H1 (cell line): ENCODE measurements at regions not wholly inside any gene's neighbourhood (a gene's known extent, or its start where the extent isn't known, plus 50 kb on each side); places are given as distances from the start of the nearest gene placed in this dataset.

ENCODE experiments used
- CTCF ChIA-PET: fragments of 300-600 bp; sonication (Branson Sonifier 250); formaldehyde crosslinking; loops from one replicate; lab custom pipeline; 2021; ENCODE audit not compliant: partially characterized antibody; lab: Charles Lee
- POLR2A ChIA-PET: fragments of 300-600 bp; sonication (Branson Sonifier 250); formaldehyde crosslinking; loops from one replicate; lab custom pipeline; 2021; ENCODE audit warnings: inconsistent platforms; ENCODE audit not compliant: partially characterized antibody; lab: Charles Lee
- DNase-seq, 2 experiments: peaks; one replicate each; pipeline versions ENCODE4 v3.0.0 to v3.0.0-alpha.2; 2010 to 2022; ENCODE audit warnings: low spot score in 2 of 2, low read depth in 1 of 2, mixed read lengths in 1 of 2
- FAIRE-seq: peaks from 2 replicates; lab custom pipeline; 2011; peaks lifted over from hg19 to GRCh38; lab: Jason Lieb, UNC
- H2AFZ ChIP-seq: 2 replicates; pipeline ENCODE4 v1.8.1; 2012; ENCODE audit warnings: low read length, inconsistent platforms
- H2AK5ac ChIP-seq: 2 replicates; pipeline ENCODE4 v1.6.1; 2013; ENCODE audit warnings: low read depth, low read length
- H2BK120ac ChIP-seq: replicated peaks from 2 replicates; pipeline ENCODE3; 2013; ENCODE audit warnings: low read depth, low read length, inconsistent platforms
- H2BK12ac ChIP-seq: 2 replicates; pipeline ENCODE4 v1.6.1; 2013; ENCODE audit warnings: low read depth, low read length
- H2BK15ac ChIP-seq: 2 replicates; pipeline ENCODE4 v1.6.1; 2013; ENCODE audit warnings: low read length
- H2BK20ac ChIP-seq: 2 replicates; pipeline ENCODE4 v1.6.1; 2013; ENCODE audit warnings: low read length
- H2BK5ac ChIP-seq: 2 replicates; pipeline ENCODE4 v1.6.1; 2013; ENCODE audit warnings: low read depth, low read length
- H3K14ac ChIP-seq: 2 replicates; pipeline ENCODE4 v1.6.1; 2013; ENCODE audit warnings: inconsistent platforms; ENCODE audit not compliant: insufficient read length
- H3K18ac ChIP-seq: 2 replicates; pipeline ENCODE4 v1.6.1; 2013; ENCODE audit warnings: low read length; ENCODE audit errors: extremely low read depth
- H3K23ac ChIP-seq: 2 replicates; pipeline ENCODE4 v1.6.1; 2013; ENCODE audit warnings: inconsistent platforms; ENCODE audit not compliant: insufficient read length
- H3K23me2 ChIP-seq: 2 replicates; pipeline ENCODE4 v1.6.1; 2013; ENCODE audit warnings: low read depth, low read length
- H3K27ac ChIP-seq: 2 replicates; pipeline ENCODE4 v1.6.1; 2011; ENCODE audit warnings: low read depth, low read length, inconsistent platforms
- H3K27me3 ChIP-seq, 4 experiments: replicated peaks in 1 of 4; 1 replicate in 1 of 4; 2 replicates in 3 of 4; pipeline versions ENCODE4 v1.6.1 to v1.8.1; 2011 to 2013; ENCODE audit warnings: low read length in 3 of 4, mild to moderate bottlenecking in 3 of 4, inconsistent platforms in 2 of 4, mixed read lengths in 2 of 4, moderate library complexity in 1 of 4; ENCODE audit not compliant: control insufficient read depth in 3 of 4, insufficient read depth in 3 of 4; ENCODE audit errors: extremely low read depth in 1 of 4
- H3K36me3 ChIP-seq, 4 experiments: 2 replicates each; pipeline versions ENCODE4 v1.6.1 to v1.8.1; 2011 to 2013; ENCODE audit warnings: mild to moderate bottlenecking in 4 of 4, low read length in 3 of 4, moderate library complexity in 2 of 4, control low read depth in 1 of 4, inconsistent platforms in 1 of 4; ENCODE audit not compliant: insufficient read depth in 4 of 4, control insufficient read depth in 2 of 4
- H3K4ac ChIP-seq: replicated peaks from 2 replicates; pipeline ENCODE3; 2013; ENCODE audit warnings: low read length, low read depth, mixed read lengths, inconsistent platforms; ENCODE audit not compliant: insufficient read length
- H3K4me1 ChIP-seq, 4 experiments: replicated peaks in 1 of 4; 1 replicate in 1 of 4; 2 replicates in 3 of 4; pipeline versions ENCODE4 v1.6.1 to v1.8.1; 2011 to 2013; ENCODE audit warnings: low read length in 3 of 4, inconsistent platforms in 2 of 4, mixed read lengths in 1 of 4; ENCODE audit not compliant: insufficient read depth in 4 of 4, control insufficient read depth in 3 of 4
- H3K4me2 ChIP-seq, 2 experiments: 2 replicates each; pipeline versions ENCODE4 v1.6.1 to v1.8.1; 2011 to 2013; ENCODE audit warnings: low read depth in 2 of 2, low read length in 2 of 2, control low read depth in 1 of 2, inconsistent platforms in 1 of 2, mild to moderate bottlenecking in 1 of 2; ENCODE audit not compliant: insufficient read depth in 1 of 2
- H3K4me3 ChIP-seq, 4 experiments: fragments of 200-600, 300-600 bp in 1 of 4; sonication (generic), shearing (Covaris generic), sonication (Bioruptor Twin) in 1 of 4; 2 replicates each; pipeline versions ENCODE4 v1.5.1 to v1.8.1; 2011 to 2016; ENCODE audit warnings: low read length in 4 of 4, low read depth in 3 of 4, control low read depth in 2 of 4, inconsistent platforms in 2 of 4, mild to moderate bottlenecking in 2 of 4, mixed read lengths in 1 of 4, moderate library complexity in 1 of 4; ENCODE audit not compliant: insufficient read depth in 2 of 4; ENCODE audit errors: extremely low read depth in 1 of 4
- H3K56ac ChIP-seq: replicated peaks from 2 replicates; pipeline ENCODE3; 2013; ENCODE audit warnings: low read depth, mild to moderate bottlenecking, mixed read lengths, low read length, inconsistent platforms; ENCODE audit not compliant: insufficient read length
- H3K79me1 ChIP-seq: 2 replicates; pipeline ENCODE4 v1.6.1; 2013; ENCODE audit warnings: low read depth, low read length, control low read depth
- H3K79me2 ChIP-seq, 2 experiments: 2 replicates each; pipeline versions ENCODE4 v1.6.1 to v1.8.1; 2012 to 2013; ENCODE audit warnings: low read length in 2 of 2, mild to moderate bottlenecking in 2 of 2, inconsistent platforms in 1 of 2; ENCODE audit not compliant: insufficient read depth in 2 of 2, control insufficient read depth in 1 of 2
- H3K9ac ChIP-seq, 4 experiments: replicated peaks in 1 of 4; 1 replicate in 1 of 4; 2 replicates in 3 of 4; pipeline versions ENCODE4 v1.6.1 to v1.8.1; 2011 to 2013; ENCODE audit warnings: low read depth in 3 of 4, low read length in 3 of 4, control low read depth in 2 of 4, mild to moderate bottlenecking in 2 of 4, moderate library complexity in 2 of 4, inconsistent platforms in 1 of 4; ENCODE audit errors: extremely low read depth in 1 of 4
- H3K9me3 ChIP-seq, 2 experiments: 2 replicates each; pipeline versions ENCODE4 v1.6.1 to v1.8.1; 2012 to 2013; ENCODE audit warnings: mild to moderate bottlenecking in 2 of 2, moderate library complexity in 2 of 2, control low read depth in 1 of 2, inconsistent platforms in 1 of 2, low read depth in 1 of 2, low read length in 1 of 2, mixed read lengths in 1 of 2; ENCODE audit not compliant: insufficient read depth in 2 of 2
- H4K20me1 ChIP-seq, 2 experiments: replicated peaks in 1 of 2; 2 replicates each; pipeline versions ENCODE3 to v1.8.1; 2011 to 2013; ENCODE audit warnings: inconsistent platforms in 2 of 2, low read length in 2 of 2, mild to moderate bottlenecking in 1 of 2; ENCODE audit not compliant: insufficient read depth in 2 of 2, control insufficient read depth in 1 of 2
- H4K5ac ChIP-seq: 2 replicates; pipeline ENCODE4 v1.6.1; 2013; ENCODE audit warnings: low read length, low read depth, mixed read lengths, inconsistent platforms; ENCODE audit not compliant: insufficient read length
- H4K8ac ChIP-seq: 2 replicates; pipeline ENCODE4 v1.8.0; 2013; ENCODE audit warnings: mild to moderate bottlenecking, moderate library complexity, low read length, inconsistent platforms; ENCODE audit not compliant: insufficient read depth; ENCODE audit errors: extremely low read depth
- H4K91ac ChIP-seq: replicated peaks from 2 replicates; pipeline ENCODE3; 2013; ENCODE audit warnings: low read length, mixed read lengths, inconsistent platforms; ENCODE audit not compliant: insufficient read length
- BACH1 ChIP-seq: IDR thresholded peaks from 2 replicates; pipeline ENCODE4 v1.6.1; 2012; ENCODE audit warnings: low read length, improper control_type of control experiment
- CBX5 ChIP-seq: fragments of 300-800, 300-1000 bp; sonication (generic); IDR thresholded peaks from 2 replicates; pipeline ENCODE4 v1.7.1; 2016; ENCODE audit warnings: antibody characterized with exemption, low read length, low read depth
- CHD1 ChIP-seq: IDR thresholded peaks from 2 replicates; pipeline ENCODE4 v1.6.1; 2012; ENCODE audit warnings: low read depth, low read length, improper control_type of control experiment
- E2F6 ChIP-seq: IDR thresholded peaks from 2 replicates; pipeline ENCODE4 v1.6.1; 2012; ENCODE audit warnings: inconsistent platforms
- HDAC2 ChIP-seq, 2 experiments: fragments of 300-600 bp in 1 of 2; sonication (generic) in 1 of 2; IDR thresholded peaks; 2 replicates each; pipeline ENCODE4 v1.6.1; 2011 to 2012; ENCODE audit warnings: low read depth in 2 of 2, low read length in 2 of 2, mild to moderate bottlenecking in 2 of 2, moderate library complexity in 2 of 2, borderline replicate concordance in 1 of 2, inconsistent platforms in 1 of 2
- KDM1A ChIP-seq: fragments of 200-600, 300-600 bp; sonication (generic); IDR thresholded peaks from 2 replicates; pipeline ENCODE4 v1.7.1; 2016; ENCODE audit warnings: mild to moderate bottlenecking, low read length, borderline replicate concordance
- POLR2A ChIP-seq, 2 experiments: IDR thresholded peaks; 1 replicate in 1 of 2; 2 replicates in 1 of 2; pipeline ENCODE4 v1.6.1; 2011; ENCODE audit warnings: low read depth in 2 of 2, low read length in 2 of 2, mild to moderate bottlenecking in 2 of 2; ENCODE audit errors: control extremely low read depth in 1 of 2
- RXRA ChIP-seq: IDR thresholded peaks from 2 replicates; pipeline ENCODE4 v1.6.1; 2011; ENCODE audit warnings: low read depth, mild to moderate bottlenecking, low read length, moderate library complexity; ENCODE audit not compliant: insufficient read depth
- SUZ12 ChIP-seq: fragments of 200-600 bp; sonication (generic); IDR thresholded peaks from 2 replicates; pipeline ENCODE4 v1.6.1; 2012; ENCODE audit warnings: mild to moderate bottlenecking, inconsistent platforms, low read length, moderate library complexity, mixed read lengths
- TCF12 ChIP-seq: IDR thresholded peaks from 2 replicates; pipeline ENCODE4 v1.6.1; 2011; ENCODE audit warnings: low read depth, mild to moderate bottlenecking, low read length
- WGBS, 2 experiments: shearing (Covaris generic) in 1 of 2; methylation state at CpG; one replicate each; pipeline versions ENCODE4 v1.1.6 to v1.1.7; 2013 to 2015; ENCODE audit warnings: low lambda C conversion rate in 2 of 2, mixed read lengths in 2 of 2, inconsistent platforms in 1 of 2, low coverage in 1 of 2, missing lambda C conversion rate in 1 of 2; ENCODE audit not compliant: insufficient replicate concordance in 2 of 2, insufficient coverage in 1 of 2, insufficient read length in 1 of 2; ENCODE audit errors: extremely low coverage in 1 of 2, missing lambda C conversion rate in 1 of 2; 5-methylcytosine and 5-hydroxymethylcytosine counted together

- Histone ChIP-seq H3K23ac (no peak overlapping the region), H3K56ac (no peak overlapping the region), H3K79me1 (no peaks in the 10 kb centered on the region), H3K4me2 (no peak overlapping the region), H3K23me2 (no peaks in the 10 kb centered on the region), H3K79me2 (no peaks in the 10 kb centered on the region), H3K18ac (no peak overlapping the region), H3K14ac (no peak overlapping the region), H3K27ac (no peak overlapping the region), H3K4me1 (no peaks in the 10 kb centered on the region), H4K20me1 (no peaks in the 10 kb centered on the region), H2BK120ac (no peak overlapping the region), H2AK5ac (no peak overlapping the region), H4K91ac (no peak overlapping the region), H4K5ac (no peak overlapping the region), H2AFZ (no peak overlapping the region), H3K9me3 (no peaks in the 10 kb centered on the region), H3K27me3 (no peaks in the 10 kb centered on the region), H2BK12ac (no peak overlapping the region), H4K8ac (no peak overlapping the region), H2BK20ac (no peak overlapping the region), H2BK5ac (no peak overlapping the region), H3K4me3 (no peak overlapping the region), H3K36me3 (no peaks in the 10 kb centered on the region), H3K4ac (no peak overlapping the region), H3K9ac (no peak overlapping the region), H2BK15ac (no peak overlapping the region)
- CTCF ChIA-PET, result no interaction called here
- 85% methylated on average over 1 of the region's 1 CpG; no CpG with 5 or more reads in 1 of the 2 experiments for WGBS, 2 experiments
- TF ChIP-seq POLR2A (IDR thresholded peaks at IDR 0.05; ENCODE audit: control extremely low read depth in 1 of 2, low read depth in 2 of 2, low read length in 2 of 2), result no peak
- no peak for TF ChIP-seq TCF12
- no peak for TF ChIP-seq E2F6
- TF ChIP-seq SUZ12, result no peak
- no peak for TF ChIP-seq RXRA
- no peak for TF ChIP-seq BACH1
- no peak for TF ChIP-seq CHD1
- TF ChIP-seq CBX5, result no peak
- TF ChIP-seq HDAC2 (IDR thresholded peaks at IDR 0.05; ENCODE audit: borderline replicate concordance in 1 of 2, low read depth in 2 of 2, low read length in 2 of 2), result no peak
- TF ChIP-seq KDM1A, result no peak
- FAIRE-seq (no peak), DNase-seq (no peak)
- POLR2A ChIA-PET, result no interaction called here
These were observed 380.1 kb downstream of the GRIA2 start for GRCh38 chr4:157600583-157600982.
